PC-9 (cell line): ENCODE measurements at regions not wholly inside any gene's neighbourhood (a gene's known extent, or its start where the extent isn't known, plus 50 kb on each side); places are given as distances from the start of the nearest gene placed in this dataset.

Source experiments
- EZH2 ChIP-seq: fragments of 200-600 bp; sonication (generic); IDR thresholded peaks from 2 replicates; pipeline ENCODE4 v1.8.0; 2017; ENCODE audit warnings: antibody characterized with exemption, low read depth
- TF ChIP-seq, protein P1 (sequence below): fragments of 200-600 bp; sonication (generic); conservative IDR thresholded peaks from 2 replicates; pipeline ENCODE4 v1.6.1; 2017; ENCODE audit warnings: mixed run types, antibody characterized with exemption, mild to moderate bottlenecking, moderate library complexity

- TF ChIP-seq, protein P1, sequence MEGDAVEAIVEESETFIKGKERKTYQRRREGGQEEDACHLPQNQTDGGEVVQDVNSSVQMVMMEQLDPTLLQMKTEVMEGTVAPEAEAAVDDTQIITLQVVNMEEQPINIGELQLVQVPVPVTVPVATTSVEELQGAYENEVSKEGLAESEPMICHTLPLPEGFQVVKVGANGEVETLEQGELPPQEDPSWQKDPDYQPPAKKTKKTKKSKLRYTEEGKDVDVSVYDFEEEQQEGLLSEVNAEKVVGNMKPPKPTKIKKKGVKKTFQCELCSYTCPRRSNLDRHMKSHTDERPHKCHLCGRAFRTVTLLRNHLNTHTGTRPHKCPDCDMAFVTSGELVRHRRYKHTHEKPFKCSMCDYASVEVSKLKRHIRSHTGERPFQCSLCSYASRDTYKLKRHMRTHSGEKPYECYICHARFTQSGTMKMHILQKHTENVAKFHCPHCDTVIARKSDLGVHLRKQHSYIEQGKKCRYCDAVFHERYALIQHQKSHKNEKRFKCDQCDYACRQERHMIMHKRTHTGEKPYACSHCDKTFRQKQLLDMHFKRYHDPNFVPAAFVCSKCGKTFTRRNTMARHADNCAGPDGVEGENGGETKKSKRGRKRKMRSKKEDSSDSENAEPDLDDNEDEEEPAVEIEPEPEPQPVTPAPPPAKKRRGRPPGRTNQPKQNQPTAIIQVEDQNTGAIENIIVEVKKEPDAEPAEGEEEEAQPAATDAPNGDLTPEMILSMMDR, result no peak
- TF ChIP-seq EZH2, result no peak
Observed at GRCh38 chr14:42893183-42893582, 1286.5 kb downstream of the LRFN5 start.
